GM23338 (cell line): ENCODE measurements at regions not wholly inside any gene's neighbourhood (a gene's known extent, or its start where the extent isn't known, plus 50 kb on each side); places are given as distances from the start of the nearest gene placed in this dataset.

Experiments
- REST ChIP-seq: IDR thresholded peaks from one replicate; pipeline ENCODE4 v1.6.1; 2018; ENCODE audit warnings: antibody characterized with exemption; ENCODE audit not compliant: unreplicated experiment
- ZNF331 ChIP-seq: fragments of 250-450 bp; sonication (Bioruptor Pico); IDR thresholded peaks from 2 replicates; pipeline ENCODE4 v1.5.0; 2020; ENCODE audit warnings: low read depth, mild to moderate bottlenecking, moderate library complexity
- TF ChIP-seq, protein P1 (sequence below): fragments of 250-450 bp; sonication (Bioruptor Pico); IDR thresholded peaks from 2 replicates; pipeline ENCODE4 v1.5.0; 2020; ENCODE audit warnings: mild to moderate bottlenecking, moderate library complexity

DNA sequence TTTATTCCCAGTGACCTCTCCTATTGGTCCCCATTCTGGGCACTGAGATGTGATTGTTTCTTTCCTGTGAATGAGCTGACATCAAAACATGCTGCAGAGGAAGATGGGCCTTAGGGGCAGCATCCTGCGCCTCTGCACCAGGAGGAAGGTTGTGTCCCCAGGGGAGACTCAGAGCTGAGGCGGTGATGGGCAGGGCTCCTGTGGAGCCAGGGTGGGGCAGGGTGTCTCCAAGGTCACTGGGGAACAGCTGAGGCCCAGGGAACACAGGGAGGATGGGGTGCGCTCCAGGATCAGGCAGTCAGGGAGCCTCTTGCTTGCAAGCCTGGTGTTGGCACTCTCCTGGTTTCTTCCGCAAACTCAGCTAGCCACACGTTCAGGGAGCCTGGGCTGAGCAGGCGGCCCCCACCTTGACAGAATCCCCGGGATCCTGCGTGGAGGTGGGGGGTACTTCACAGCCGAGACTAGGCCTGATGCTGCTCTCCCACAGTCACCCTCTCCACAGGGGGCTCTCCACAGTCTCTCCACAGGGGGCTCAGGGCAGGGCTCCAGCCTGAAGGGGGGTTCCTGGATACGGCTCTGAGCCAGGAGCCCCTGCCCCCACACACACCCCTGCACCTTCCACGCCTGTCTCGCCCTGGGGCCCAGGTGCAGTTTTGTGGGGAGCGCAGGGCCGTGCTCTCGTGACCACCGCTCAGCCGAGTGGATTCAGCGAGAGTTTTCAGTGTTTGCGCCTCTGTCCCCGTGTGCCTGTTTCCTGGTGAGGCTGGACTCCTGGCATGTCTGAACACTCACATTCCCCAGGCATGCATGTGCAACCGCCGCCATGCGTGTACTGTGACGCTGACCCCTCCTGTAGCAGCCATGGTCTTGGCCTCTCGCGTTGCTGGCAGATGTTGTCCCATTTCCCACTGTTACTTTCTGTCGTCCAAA is 264.7 kb downstream of the SEC23A start (continued):
- TF ChIP-seq, protein P1, sequence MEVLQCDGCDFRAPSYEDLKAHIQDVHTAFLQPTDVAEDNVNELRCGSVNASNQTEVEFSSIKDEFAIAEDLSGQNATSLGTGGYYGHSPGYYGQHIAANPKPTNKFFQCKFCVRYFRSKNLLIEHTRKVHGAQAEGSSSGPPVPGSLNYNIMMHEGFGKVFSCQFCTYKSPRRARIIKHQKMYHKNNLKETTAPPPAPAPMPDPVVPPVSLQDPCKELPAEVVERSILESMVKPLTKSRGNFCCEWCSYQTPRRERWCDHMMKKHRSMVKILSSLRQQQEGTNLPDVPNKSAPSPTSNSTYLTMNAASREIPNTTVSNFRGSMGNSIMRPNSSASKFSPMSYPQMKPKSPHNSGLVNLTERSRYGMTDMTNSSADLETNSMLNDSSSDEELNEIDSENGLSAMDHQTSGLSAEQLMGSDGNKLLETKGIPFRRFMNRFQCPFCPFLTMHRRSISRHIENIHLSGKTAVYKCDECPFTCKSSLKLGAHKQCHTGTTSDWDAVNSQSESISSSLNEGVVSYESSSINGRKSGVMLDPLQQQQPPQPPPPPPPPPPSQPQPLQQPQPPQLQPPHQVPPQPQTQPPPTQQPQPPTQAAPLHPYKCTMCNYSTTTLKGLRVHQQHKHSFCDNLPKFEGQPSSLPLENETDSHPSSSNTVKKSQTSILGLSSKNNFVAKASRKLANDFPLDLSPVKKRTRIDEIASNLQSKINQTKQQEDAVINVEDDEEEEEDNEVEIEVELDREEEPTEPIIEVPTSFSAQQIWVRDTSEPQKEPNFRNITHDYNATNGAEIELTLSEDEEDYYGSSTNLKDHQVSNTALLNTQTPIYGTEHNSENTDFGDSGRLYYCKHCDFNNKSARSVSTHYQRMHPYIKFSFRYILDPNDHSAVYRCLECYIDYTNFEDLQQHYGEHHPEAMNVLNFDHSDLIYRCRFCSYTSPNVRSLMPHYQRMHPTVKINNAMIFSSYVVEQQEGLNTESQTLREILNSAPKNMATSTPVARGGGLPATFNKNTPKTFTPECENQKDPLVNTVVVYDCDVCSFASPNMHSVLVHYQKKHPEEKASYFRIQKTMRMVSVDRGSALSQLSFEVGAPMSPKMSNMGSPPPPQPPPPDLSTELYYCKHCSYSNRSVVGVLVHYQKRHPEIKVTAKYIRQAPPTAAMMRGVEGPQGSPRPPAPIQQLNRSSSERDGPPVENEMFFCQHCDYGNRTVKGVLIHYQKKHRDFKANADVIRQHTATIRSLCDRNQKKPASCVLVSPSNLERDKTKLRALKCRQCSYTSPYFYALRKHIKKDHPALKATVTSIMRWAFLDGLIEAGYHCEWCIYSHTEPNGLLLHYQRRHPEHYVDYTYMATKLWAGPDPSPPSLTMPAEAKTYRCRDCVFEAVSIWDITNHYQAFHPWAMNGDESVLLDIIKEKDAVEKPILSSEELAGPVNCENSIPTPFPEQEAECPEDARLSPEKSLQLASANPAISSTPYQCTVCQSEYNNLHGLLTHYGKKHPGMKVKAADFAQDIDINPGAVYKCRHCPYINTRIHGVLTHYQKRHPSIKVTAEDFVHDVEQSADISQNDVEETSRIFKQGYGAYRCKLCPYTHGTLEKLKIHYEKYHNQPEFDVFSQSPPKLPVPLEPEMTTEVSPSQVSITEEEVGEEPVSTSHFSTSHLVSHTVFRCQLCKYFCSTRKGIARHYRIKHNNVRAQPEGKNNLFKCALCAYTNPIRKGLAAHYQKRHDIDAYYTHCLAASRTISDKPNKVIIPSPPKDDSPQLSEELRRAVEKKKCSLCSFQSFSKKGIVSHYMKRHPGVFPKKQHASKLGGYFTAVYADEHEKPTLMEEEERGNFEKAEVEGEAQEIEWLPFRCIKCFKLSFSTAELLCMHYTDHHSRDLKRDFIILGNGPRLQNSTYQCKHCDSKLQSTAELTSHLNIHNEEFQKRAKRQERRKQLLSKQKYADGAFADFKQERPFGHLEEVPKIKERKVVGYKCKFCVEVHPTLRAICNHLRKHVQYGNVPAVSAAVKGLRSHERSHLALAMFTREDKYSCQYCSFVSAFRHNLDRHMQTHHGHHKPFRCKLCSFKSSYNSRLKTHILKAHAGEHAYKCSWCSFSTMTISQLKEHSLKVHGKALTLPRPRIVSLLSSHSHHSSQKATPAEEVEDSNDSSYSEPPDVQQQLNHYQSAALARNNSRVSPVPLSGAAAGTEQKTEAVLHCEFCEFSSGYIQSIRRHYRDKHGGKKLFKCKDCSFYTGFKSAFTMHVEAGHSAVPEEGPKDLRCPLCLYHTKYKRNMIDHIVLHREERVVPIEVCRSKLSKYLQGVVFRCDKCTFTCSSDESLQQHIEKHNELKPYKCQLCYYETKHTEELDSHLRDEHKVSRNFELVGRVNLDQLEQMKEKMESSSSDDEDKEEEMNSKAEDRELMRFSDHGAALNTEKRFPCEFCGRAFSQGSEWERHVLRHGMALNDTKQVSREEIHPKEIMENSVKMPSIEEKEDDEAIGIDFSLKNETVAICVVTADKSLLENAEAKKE (CRISPR knock-in tag) = no peak
- no peak for TF ChIP-seq REST
- no peak for TF ChIP-seq ZNF331 (CRISPR knock-in tag)
